HG03196 (cell line): ENCODE measurements at regions not wholly inside any gene's neighbourhood (a gene's known extent, or its start where the extent isn't known, plus 50 kb on each side); places are given as distances from the start of the nearest gene placed in this dataset.

Source experiments
- ATAC-seq: cut with Tn5 transposase; IDR thresholded peaks from one replicate; pipeline ENCODE4 v1.9.1; 2021; ENCODE audit not compliant: unreplicated experiment

DNA sequence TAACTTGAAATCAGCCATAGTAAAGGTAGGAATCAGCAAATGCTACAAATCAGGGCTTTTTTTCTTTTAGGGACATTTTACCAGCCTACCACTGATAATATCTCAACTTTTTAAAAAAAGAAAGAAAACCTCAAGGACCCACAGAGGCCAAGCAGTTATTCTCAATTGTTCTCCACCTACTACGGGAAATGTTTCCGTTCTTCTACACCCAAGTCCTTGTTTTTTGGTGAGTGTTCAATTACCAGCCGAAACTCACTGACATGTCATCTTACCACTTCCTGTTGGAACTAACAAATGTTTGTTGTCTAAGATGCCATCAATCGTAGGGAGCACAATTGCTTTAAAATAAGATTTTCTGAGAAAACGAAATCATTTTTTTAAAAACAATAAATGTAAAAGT is 50.2 kb upstream of the CDK1 start:
- ATAC-seq, result no peak

GRCh38 chr10:60726257-60726656 is 52.0 kb upstream of the CDK1 start:
- ATAC-seq, result no peak

DNA sequence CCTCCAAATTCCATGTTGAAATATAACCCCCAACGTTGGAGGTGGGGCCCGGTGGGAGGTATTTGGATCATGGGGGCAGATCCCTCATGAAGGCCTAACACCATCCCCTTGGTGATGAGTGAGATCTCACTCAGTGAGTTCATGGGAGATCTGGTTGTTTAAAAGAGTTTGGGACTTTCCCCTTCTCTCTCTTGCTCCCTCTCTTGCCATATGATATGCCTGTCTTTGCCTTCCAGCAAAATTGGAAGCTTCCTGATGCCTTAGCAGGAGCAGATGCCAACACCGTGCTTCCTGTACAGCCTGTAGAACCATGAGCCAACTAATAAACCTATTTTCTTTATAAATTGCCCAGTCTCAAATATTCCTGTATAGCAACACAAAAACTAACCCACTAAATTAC is 55.7 kb upstream of the CDK1 start:
- ATAC-seq, result no peak

GRCh38 chr10:60719721-60720120 is 58.6 kb upstream of the CDK1 start:
- no peak for ATAC-seq

- no peak for ATAC-seq
Measured at GRCh38 chr10:60718886-60719285, 59.4 kb upstream of the CDK1 start.

DNA sequence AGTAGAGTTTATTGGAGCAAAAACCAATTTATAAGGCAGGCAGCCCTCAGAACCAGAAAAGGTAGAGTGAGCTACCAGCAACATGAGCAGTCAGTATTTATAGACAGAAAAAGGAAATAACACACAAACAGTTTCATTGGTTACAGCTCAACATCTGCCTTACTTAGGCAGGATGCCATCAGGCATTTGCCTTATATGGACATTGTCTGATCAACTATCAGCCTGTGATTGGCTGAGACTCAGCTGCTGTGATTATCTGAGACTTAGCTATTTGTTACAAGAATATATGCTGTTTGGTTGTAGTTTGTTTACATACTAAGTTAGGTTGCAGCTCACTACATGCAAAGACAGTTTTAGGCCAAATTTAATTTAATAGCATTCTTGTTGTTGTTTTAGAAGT is 60.4 kb upstream of the CDK1 start:
- ATAC-seq, result no peak

GRCh38 chr10:60714233-60714632 is 64.0 kb upstream of the CDK1 start:
- no peak for ATAC-seq

- ATAC-seq, result no peak
Measured at GRCh38 chr10:60711496-60711895, 66.8 kb upstream of the CDK1 start.

GRCh38 chr10:60710041-60710440 is 68.2 kb upstream of the CDK1 start:
- no peak for ATAC-seq

DNA sequence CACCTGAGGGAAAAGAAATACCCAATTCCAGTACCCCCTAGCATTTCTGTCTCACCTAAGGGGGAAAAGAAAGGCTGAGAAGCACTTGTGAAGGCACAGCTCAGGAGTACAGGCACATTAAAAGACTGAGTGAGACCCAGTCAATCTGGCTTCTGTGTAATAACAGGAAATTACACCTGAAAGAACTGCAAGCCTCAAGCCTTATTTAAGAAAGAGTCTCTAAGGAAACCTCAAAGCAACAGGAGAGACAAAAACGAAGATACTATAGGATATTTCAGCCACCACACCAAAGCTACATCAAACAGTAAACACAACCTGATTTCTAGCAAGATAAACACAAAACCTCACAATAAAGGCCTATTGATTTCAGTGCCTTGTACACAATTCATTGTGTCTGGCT is 69.6 kb upstream of the CDK1 start:
- ATAC-seq, result no peak

GRCh38 chr10:60707841-60708240 is 70.4 kb upstream of the CDK1 start:
- no peak for ATAC-seq

DNA sequence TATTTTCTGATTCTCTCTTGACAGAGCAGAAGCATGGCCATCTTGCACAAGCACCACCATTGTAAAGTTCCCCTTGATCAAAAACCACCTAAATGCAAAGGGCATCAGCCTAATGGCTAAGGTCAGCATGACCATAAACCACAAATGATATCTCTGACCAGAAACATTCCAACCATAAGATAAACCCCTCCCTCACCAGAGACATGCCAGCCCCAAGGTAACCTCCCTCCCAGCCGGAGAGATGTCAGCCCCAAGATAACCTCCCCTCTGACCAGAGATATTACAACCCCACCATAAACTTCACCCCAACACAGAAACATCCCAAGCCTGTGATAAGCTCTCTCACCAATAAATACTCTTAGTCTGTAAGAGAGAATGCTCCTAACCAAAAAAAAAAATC is 72.1 kb upstream of the CDK1 start:
- no peak for ATAC-seq

DNA sequence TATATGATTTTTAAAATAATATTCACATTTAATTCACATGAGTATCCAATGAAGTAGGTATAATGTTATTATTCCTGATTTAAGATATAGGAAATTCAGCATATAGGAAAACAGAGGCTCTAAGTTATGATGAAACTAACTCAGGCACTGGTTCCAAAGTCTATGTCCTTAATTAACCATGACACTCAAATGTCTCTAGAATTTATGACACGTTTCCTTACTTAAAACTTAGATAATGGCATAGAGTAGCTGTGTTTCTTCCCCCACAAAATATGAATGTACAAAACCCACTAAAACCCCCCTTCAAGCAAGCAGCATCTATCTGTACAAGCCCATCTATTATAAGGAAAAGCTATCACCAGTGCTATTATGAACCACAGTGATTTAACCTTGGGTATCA is 72.9 kb upstream of the CDK1 start:
- ATAC-seq, result no peak

GRCh38 chr10:60704471-60704870 is 73.8 kb upstream of the CDK1 start:
- ATAC-seq, result no peak

GRCh38 chr10:60703266-60704041 is 74.8 kb upstream of the CDK1 start:
- no peak for ATAC-seq

- no peak for ATAC-seq
Measured at GRCh38 chr10:60687679-60688078, 90.6 kb upstream of the CDK1 start.

- ATAC-seq, result no peak
Measured at GRCh38 chr10:60684091-60684490, 94.2 kb upstream of the CDK1 start.

GRCh38 chr10:60681103-60681502 is 97.2 kb upstream of the CDK1 start:
- ATAC-seq, result no peak

DNA sequence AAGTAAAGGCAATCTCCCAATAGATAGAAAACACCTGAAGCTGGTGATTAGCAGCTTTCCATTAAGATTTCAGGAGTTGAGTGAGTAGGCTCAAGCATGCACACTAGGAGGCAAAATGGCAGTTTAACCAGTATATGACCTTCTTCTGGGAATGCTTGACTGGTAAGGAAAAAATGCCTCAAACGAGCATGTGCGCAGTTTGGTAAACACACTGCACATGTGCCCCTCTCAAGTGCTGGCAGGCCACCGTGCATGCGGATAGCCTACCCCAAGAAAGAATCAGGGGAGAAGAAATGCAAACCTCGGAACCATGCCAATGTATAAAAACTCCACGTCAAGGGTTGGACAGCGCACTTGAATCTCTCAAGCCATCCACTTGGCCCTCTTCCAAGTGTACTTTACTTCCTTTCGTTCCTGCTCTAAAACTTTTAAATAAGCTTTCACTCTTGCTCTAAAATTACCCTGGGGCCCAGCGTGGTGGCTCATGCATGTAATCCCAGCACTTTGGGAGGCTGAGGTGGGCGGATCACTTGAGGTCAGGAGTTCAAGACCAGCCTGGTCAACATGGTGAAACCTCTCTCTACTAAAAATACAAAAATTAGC is 98.8 kb upstream of the CDK1 start:
- no peak for ATAC-seq

DNA sequence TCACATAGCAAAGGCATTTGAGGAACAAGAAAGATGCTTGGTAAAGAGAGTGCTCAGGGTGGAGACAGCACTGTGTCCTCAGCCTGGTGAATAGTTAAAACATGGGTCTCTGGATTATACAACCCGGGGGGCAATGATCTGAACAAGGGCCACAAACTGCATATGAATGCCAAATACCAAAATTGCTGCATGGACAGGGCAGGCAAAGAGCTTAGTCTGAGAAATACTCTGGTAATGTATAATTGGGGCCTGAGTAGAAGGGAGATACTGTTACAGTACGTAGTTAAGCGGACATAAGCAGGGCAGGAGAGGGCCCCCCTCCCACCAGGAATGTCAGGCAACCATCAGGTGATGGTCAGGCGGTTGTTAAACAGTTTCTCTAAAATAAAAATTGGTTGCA is 99.3 kb upstream of the CDK1 start:
- ATAC-seq, result no peak

GRCh38 chr10:60677531-60678129 is 100.6 kb upstream of the CDK1 start:
- no peak for ATAC-seq

GRCh38 chr10:60675236-60675635 is 103.0 kb upstream of the CDK1 start:
- ATAC-seq, result no peak

DNA sequence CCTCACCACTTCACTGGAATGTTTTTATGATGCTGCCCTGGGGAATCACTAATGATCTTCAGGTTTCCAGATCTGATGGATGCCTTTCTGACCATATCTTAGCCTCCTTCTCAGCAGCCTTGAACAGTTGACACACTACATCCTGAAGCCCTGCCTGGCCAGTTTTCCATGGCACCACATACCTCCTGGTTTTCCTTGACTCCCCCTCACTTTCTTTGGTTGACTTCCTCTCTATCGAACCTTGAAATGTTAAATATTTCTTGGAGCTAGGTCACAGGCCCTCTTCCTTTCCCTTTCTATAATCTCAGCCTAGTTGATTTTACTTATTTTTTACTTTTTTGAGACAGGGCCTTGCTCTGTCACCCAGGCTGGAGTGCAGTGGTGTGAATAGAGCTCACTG is 108.8 kb upstream of the CDK1 start:
- ATAC-seq, result no peak
